ENCODE measurements at regions not wholly inside any gene's neighbourhood (a gene's known extent, or its start where the extent isn't known, plus 50 kb on each side); places are given as distances from the start of the nearest gene placed in this dataset.
A peak's percentile ranks its signal among the peaks of the same experiment; 100 is the strongest.

DNA sequence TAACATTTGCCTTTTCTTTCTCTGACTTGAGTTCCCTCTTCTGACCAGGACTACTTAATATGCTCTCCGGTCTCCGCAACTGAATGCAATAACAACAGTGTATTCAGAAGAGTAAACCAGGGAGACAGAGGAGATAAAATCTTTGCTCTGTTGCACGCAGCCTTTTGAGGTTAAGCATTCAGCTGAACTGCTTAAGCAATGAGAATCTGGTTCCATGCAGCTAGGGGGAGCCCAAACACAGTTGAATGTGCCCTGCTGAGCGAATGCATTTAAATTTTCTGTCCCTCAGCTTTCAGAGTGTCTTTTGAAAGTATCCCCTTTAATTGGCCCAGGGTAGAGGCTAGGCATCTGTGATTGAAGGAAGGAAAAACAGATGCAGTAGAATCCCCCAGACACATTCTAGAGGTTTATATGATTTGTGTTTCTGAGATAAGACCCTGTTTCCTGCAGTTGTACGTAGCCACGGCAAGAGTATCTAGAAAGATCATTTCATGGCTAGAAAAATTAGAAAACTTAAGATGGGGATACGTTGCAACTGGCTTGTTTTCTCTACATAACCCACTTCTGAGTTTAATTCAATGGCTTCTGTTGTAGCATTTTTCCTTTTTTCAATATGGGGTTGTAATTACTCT is 309.6 kb downstream of the TUSC7 start:
- no peaks in the 10 kb centered on the region for H3K36me3 ChIP-seq
- no peaks in the 10 kb centered on the region for H3K4me1 ChIP-seq
- TF ChIP-seq, protein P1, sequence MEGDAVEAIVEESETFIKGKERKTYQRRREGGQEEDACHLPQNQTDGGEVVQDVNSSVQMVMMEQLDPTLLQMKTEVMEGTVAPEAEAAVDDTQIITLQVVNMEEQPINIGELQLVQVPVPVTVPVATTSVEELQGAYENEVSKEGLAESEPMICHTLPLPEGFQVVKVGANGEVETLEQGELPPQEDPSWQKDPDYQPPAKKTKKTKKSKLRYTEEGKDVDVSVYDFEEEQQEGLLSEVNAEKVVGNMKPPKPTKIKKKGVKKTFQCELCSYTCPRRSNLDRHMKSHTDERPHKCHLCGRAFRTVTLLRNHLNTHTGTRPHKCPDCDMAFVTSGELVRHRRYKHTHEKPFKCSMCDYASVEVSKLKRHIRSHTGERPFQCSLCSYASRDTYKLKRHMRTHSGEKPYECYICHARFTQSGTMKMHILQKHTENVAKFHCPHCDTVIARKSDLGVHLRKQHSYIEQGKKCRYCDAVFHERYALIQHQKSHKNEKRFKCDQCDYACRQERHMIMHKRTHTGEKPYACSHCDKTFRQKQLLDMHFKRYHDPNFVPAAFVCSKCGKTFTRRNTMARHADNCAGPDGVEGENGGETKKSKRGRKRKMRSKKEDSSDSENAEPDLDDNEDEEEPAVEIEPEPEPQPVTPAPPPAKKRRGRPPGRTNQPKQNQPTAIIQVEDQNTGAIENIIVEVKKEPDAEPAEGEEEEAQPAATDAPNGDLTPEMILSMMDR (IDR thresholded peaks at IDR 0.05): peak; percentile 77
- no peaks in the 10 kb centered on the region for H3K9me3 ChIP-seq
- H3K4me3 ChIP-seq: no peak overlapping the region
- intact Hi-C loops (cut with DNase I): no loop called here
- H3K27me3 ChIP-seq (ENCODE audit: low read depth): no peaks in the 10 kb centered on the region
- H3K27ac ChIP-seq: no peak overlapping the region
- DNase-seq (no peak), ATAC-seq (peak; percentile 85 to 87)

DNA sequence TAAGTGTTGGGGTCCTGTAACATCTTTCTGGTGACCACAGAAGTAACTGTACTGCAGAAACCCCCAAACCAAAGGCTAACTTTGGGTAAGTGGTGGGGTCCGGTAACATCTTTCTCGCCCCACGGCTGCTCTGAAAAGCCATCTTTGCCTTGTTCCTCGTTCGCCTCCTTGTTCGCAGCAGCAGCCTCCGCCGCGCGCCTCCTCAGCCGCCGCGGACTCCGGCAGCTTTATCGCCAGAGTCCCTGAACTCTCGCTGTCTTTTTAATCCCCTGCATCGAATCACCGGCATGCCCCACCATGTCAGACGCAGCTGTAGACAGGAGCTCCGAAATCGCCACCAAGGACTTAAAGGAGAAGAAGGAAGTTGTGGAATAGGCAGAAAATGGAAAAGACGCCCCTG is 316.8 kb downstream of the TUSC7 start:
- intact Hi-C loops (cut with DNase I): no loop called here
- ATAC-seq: no peak
- TF ChIP-seq, protein P1 (IDR thresholded peaks at IDR 0.05): no peak
- Histone ChIP-seq H3K27ac (no peak overlapping the region), H3K4me1 (no peaks in the 10 kb centered on the region), H3K27me3 (ENCODE audit: low read depth) (no peaks in the 10 kb centered on the region), H3K36me3 (no peaks in the 10 kb centered on the region), H3K9me3 (no peaks in the 10 kb centered on the region), H3K4me3 (no peak overlapping the region)
- no peak for DNase-seq

DNA sequence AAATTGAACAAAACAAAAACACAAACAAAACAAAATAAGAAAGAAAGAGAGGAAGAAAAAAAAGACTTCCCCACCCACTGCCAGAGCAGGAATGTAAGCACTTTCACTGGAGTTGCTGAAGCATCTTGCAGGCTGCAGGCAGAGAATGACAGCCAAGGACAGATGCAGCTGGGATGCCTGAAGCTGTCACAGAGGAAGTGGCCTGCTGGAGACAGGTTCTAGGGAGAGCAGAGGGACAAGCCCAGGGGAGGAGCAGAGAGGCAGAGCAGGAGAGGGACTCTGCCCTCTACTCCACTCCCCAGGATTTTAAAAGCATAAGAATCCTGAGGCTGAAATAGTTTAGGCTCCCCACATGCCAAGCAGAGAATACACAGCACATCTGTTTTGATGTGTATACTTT is 326.2 kb downstream of the TUSC7 start:
- peak overlapping the region; percentile 70 for H3K27ac ChIP-seq
- H3K27me3 ChIP-seq (ENCODE audit: low read depth): no peaks in the 10 kb centered on the region
- no peaks in the 10 kb centered on the region for H3K36me3 ChIP-seq
- TF ChIP-seq, protein P1 (IDR thresholded peaks at IDR 0.05): no peak
- DNase-seq (no peak), ATAC-seq (peak; percentile 63 to 85)
- intact Hi-C loops (cut with DNase I): no loop called here
- H3K4me3 ChIP-seq: no peak overlapping the region
- no peaks in the 10 kb centered on the region for H3K9me3 ChIP-seq
- H3K4me1 ChIP-seq: peaks cover 11% of the 10 kb centered on the region

DNA sequence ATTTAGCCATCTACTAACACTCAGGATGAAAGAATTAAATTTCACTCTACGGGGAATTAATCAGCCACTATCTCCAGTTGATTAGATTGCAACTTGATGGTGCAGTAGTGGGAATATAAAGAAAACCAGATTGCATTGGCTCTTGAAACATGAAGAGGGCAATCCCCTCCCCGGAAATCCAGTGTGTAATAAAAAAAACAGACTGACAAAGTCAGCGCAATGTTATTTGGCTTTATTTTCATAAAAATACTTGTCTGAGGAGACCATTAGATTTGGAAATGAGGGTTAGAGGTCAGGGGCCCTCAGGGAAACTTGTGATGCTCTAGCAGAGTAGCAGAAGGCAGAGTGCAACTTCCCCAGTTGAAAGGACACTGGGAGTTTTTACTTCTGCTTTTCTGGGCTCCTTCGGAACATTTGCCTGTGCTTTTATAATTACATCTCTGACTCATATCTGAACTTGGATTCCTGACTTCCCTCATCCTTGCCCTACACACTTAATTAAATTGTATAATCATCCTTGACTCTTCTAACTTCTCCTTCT is 326.8 kb downstream of the TUSC7 start:
- TF ChIP-seq, protein P1 (IDR thresholded peaks at IDR 0.05): no peak
- Histone ChIP-seq H3K27me3 (ENCODE audit: low read depth) (no peaks in the 10 kb centered on the region), H3K4me3 (no peak overlapping the region), H3K9me3 (no peaks in the 10 kb centered on the region), H3K27ac (peak overlapping the region; percentile 70), H3K36me3 (no peaks in the 10 kb centered on the region), H3K4me1 (peaks cover 11% of the 10 kb centered on the region)
- peak; percentile 92 to 95 for ATAC-seq
- DNase-seq: no peak
- intact Hi-C loops (cut with DNase I): no loop called here

DNA sequence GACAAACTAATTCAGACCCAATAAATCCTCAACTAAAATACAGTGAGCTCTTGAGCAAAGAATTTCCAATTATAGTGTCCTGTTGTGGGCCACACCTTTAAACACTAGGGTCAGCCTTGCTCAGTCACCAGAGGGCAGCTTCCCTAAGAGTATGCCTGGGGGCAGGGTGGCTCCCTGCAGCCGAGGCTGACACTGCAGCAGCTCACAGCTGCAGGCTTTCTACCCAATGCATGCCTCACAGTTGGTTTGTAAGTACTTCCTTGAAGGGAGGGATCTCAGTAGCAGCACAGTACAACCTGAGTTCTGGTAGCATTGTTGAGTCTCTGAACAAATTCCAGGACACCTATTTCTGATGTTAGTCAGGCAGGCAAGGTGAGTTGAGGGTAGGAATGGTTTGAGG is 335.6 kb downstream of the TUSC7 start:
- DNase-seq: no peak
- Histone ChIP-seq H3K27me3 (ENCODE audit: low read depth) (no peaks in the 10 kb centered on the region), H3K36me3 (no peaks in the 10 kb centered on the region), H3K9me3 (no peaks in the 10 kb centered on the region), H3K4me3 (no peak overlapping the region), H3K27ac (no peak overlapping the region), H3K4me1 (no peaks in the 10 kb centered on the region)
- TF ChIP-seq, protein P1 (IDR thresholded peaks at IDR 0.05): no peak
- ATAC-seq: peak; percentile 66 to 74
- intact Hi-C loops (cut with DNase I): no loop called here

All from lower lobe of right lung (tissue), 2 donors.